ENCODE measurements at regions not wholly inside any gene's neighbourhood (a gene's known extent, or its start where the extent isn't known, plus 50 kb on each side); places are given as distances from the start of the nearest gene placed in this dataset.

DNA sequence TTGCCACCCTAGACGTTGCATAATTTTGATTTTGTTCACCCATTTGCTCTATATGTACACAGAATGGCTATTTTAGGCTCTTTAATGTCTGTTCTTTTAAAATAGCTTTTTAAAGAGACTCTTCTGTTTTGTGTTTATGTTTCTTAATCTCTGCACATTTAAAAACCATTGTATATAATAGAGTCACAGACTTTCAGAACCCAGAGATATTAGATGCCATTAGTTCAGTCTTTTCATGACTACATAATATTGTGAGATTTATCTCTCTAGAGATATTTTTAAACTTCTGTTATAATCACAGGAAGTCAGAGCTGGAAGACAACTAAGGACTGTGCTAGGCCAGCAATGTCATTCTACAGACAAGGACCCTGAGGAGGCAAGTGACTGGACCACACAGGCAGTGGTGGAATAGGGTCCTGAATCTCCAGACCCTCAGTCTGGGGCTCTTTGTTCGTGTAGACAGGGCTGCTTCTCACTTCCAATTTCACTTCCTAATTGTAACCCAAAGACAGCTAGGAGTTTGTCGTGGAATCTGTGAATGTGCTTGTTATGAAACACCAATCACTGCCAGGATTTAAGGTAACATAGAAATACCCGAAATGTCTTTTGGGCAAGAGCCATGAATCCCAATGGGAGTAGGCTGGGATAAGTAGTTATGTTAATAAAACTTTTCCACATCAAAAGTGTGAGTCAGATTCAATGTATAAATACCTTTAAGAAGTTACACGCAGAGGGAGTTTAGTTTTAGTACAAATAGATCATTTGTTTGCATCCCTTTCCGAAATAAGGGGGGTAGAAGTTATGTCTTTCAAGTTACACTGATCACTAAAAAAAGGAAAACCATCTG, 165.2 kb upstream of the ROPN1 start:
- no peak overlapping the region for H3K4me3 ChIP-seq (ENCODE audit: insufficient read depth, low read length)
- H3K36me3 ChIP-seq (ENCODE audit: insufficient read depth, low read length): no peaks in the 10 kb centered on the region
- H3K4me2 ChIP-seq (ENCODE audit: insufficient read depth, low read length): no peak overlapping the region
- no peaks in the 10 kb centered on the region for H3K79me2 ChIP-seq (ENCODE audit: insufficient read depth, low read length)
- no peak overlapping the region for H3K27ac ChIP-seq (ENCODE audit: low read depth, low read length)
- no peaks in the 10 kb centered on the region for H4K20me1 ChIP-seq (ENCODE audit: insufficient read depth, low read length)
- peaks cover 62% of the 10 kb centered on the region for H3K27me3 ChIP-seq (ENCODE audit: insufficient read depth, low read length)
- no peak overlapping the region for H2AFZ ChIP-seq (ENCODE audit: low read length)
- no peaks in the 10 kb centered on the region for H3K4me1 ChIP-seq (ENCODE audit: insufficient read depth, low read length)
- DNase-seq (ENCODE audit: insufficient read length, low spot score, missing footprints): no peak
- H3K9me3 ChIP-seq (ENCODE audit: low read depth, low read length): no peaks in the 10 kb centered on the region
- no peak for TF ChIP-seq CTCF (IDR thresholded peaks at IDR 0.05; ENCODE audit: extremely low read depth, low read depth, low read length)

GRCh38 chr3:124157748-124158147, 165.8 kb upstream of the ROPN1 start:
- Histone ChIP-seq H3K36me3 (ENCODE audit: insufficient read depth, low read length) (no peaks in the 10 kb centered on the region), H2AFZ (ENCODE audit: low read length) (no peak overlapping the region), H3K27ac (ENCODE audit: low read depth, low read length) (no peak overlapping the region), H4K20me1 (ENCODE audit: insufficient read depth, low read length) (no peaks in the 10 kb centered on the region), H3K4me1 (ENCODE audit: insufficient read depth, low read length) (no peaks in the 10 kb centered on the region), H3K27me3 (ENCODE audit: insufficient read depth, low read length) (peaks cover 68% of the 10 kb centered on the region), H3K4me3 (ENCODE audit: insufficient read depth, low read length) (no peak overlapping the region), H3K4me2 (ENCODE audit: insufficient read depth, low read length) (no peak overlapping the region), H3K9me3 (ENCODE audit: low read depth, low read length) (no peaks in the 10 kb centered on the region), H3K79me2 (ENCODE audit: insufficient read depth, low read length) (no peaks in the 10 kb centered on the region)
- TF ChIP-seq CTCF (IDR thresholded peaks at IDR 0.05; ENCODE audit: extremely low read depth, low read depth, low read length): no peak
- DNase-seq (ENCODE audit: insufficient read length, low spot score, missing footprints): no peak

GRCh38 chr3:124158168-124158881, 166.4 kb upstream of the ROPN1 start:
- H3K79me2 ChIP-seq (ENCODE audit: insufficient read depth, low read length): no peaks in the 10 kb centered on the region
- TF ChIP-seq CTCF (IDR thresholded peaks at IDR 0.05; ENCODE audit: extremely low read depth, low read depth, low read length): no peak
- H3K4me3 ChIP-seq (ENCODE audit: insufficient read depth, low read length): no peak overlapping the region
- no peak overlapping the region for H3K27ac ChIP-seq (ENCODE audit: low read depth, low read length)
- no peaks in the 10 kb centered on the region for H3K36me3 ChIP-seq (ENCODE audit: insufficient read depth, low read length)
- DNase-seq (ENCODE audit: insufficient read length, low spot score, missing footprints): no peak
- H3K27me3 ChIP-seq (ENCODE audit: insufficient read depth, low read length): peaks cover 69% of the 10 kb centered on the region
- H4K20me1 ChIP-seq (ENCODE audit: insufficient read depth, low read length): no peaks in the 10 kb centered on the region
- H3K4me2 ChIP-seq (ENCODE audit: insufficient read depth, low read length): no peak overlapping the region
- no peak overlapping the region for H2AFZ ChIP-seq (ENCODE audit: low read length)
- no peaks in the 10 kb centered on the region for H3K4me1 ChIP-seq (ENCODE audit: insufficient read depth, low read length)
- no peaks in the 10 kb centered on the region for H3K9me3 ChIP-seq (ENCODE audit: low read depth, low read length)

- H2AFZ ChIP-seq (ENCODE audit: low read length): no peak overlapping the region
- H3K36me3 ChIP-seq (ENCODE audit: insufficient read depth, low read length): no peaks in the 10 kb centered on the region
- no peak for TF ChIP-seq CTCF (IDR thresholded peaks at IDR 0.05; ENCODE audit: extremely low read depth, low read depth, low read length)
- H3K79me2 ChIP-seq (ENCODE audit: insufficient read depth, low read length): no peaks in the 10 kb centered on the region
- H3K4me2 ChIP-seq (ENCODE audit: insufficient read depth, low read length): no peak overlapping the region
- H3K4me3 ChIP-seq (ENCODE audit: insufficient read depth, low read length): no peak overlapping the region
- H4K20me1 ChIP-seq (ENCODE audit: insufficient read depth, low read length): no peaks in the 10 kb centered on the region
- no peak overlapping the region for H3K27ac ChIP-seq (ENCODE audit: low read depth, low read length)
- no peaks in the 10 kb centered on the region for H3K4me1 ChIP-seq (ENCODE audit: insufficient read depth, low read length)
- peaks cover 73% of the 10 kb centered on the region for H3K27me3 ChIP-seq (ENCODE audit: insufficient read depth, low read length)
- no peak for DNase-seq (ENCODE audit: insufficient read length, low spot score, missing footprints)
- H3K9me3 ChIP-seq (ENCODE audit: low read depth, low read length): no peaks in the 10 kb centered on the region
Observed at GRCh38 chr3:124161448-124161847, 169.5 kb upstream of the ROPN1 start.
